Activated CD4-positive, alpha-beta T cell treated with anti-CD3 and anti-CD28 coated beads for 24 hours (primary cell): ENCODE measurements at regions not wholly inside any gene's neighbourhood (a gene's known extent, or its start where the extent isn't known, plus 50 kb on each side); places are given as distances from the start of the nearest gene placed in this dataset.
"Not testable (repeated sequence)": the region's sequence is repeated elsewhere in the genome, so short reads cannot be mapped to it uniquely, and the experiment has no call there.

Experiments used
- DNase-seq, 2 donors: peaks; one replicate each; pipeline ENCODE4 v3.0.0-alpha.2; 2020; ENCODE audit warnings: low read depth in 2 of 2

- no peak for DNase-seq
These were observed 206.9 kb downstream of the ICOS start for GRCh38 chr2:204143216-204144014.

- DNase-seq: no peak
These were observed 207.9 kb downstream of the ICOS start for GRCh38 chr2:204144492-204144891.

- peak; percentile 65 to 69 for DNase-seq
These were observed 208.7 kb downstream of the ICOS start for GRCh38 chr2:204145263-204145751.

- no peak for DNase-seq
These were observed 209.2 kb downstream of the ICOS start for GRCh38 chr2:204145791-204146190.

GRCh38 chr2:204147040-204147439, 210.5 kb downstream of the ICOS start:
- not testable (repeated sequence) for DNase-seq

GRCh38 chr2:204150721-204151120, 214.2 kb downstream of the ICOS start:
- DNase-seq: no peak

GRCh38 chr2:204152616-204153015, 216.1 kb downstream of the ICOS start:
- DNase-seq: no peak

- no peak for DNase-seq
These were observed 218.3 kb downstream of the ICOS start for GRCh38 chr2:204154863-204155262.

- DNase-seq: no peak
These were observed 219.9 kb downstream of the ICOS start for GRCh38 chr2:204156456-204156855.

- no peak for DNase-seq
These were observed 221.1 kb downstream of the ICOS start for GRCh38 chr2:204157684-204158083.

- no peak for DNase-seq
These were observed 223.0 kb downstream of the ICOS start for GRCh38 chr2:204159526-204159925.

GRCh38 chr2:204160989-204161388, 224.4 kb downstream of the ICOS start:
- DNase-seq: no peak

- no peak for DNase-seq
These were observed 225.3 kb downstream of the ICOS start for GRCh38 chr2:204161886-204162285.

GRCh38 chr2:204166961-204167360, 230.4 kb downstream of the ICOS start:
- DNase-seq: no peak

GRCh38 chr2:204167670-204168069, 231.1 kb downstream of the ICOS start:
- not testable (repeated sequence) for DNase-seq

GRCh38 chr2:204170411-204170810, 233.8 kb downstream of the ICOS start:
- DNase-seq: no peak

- DNase-seq: no peak
These were observed 235.0 kb downstream of the ICOS start for GRCh38 chr2:204171432-204172144.

- DNase-seq: no peak
These were observed 235.6 kb downstream of the ICOS start for GRCh38 chr2:204172145-204172600.

- DNase-seq: no peak
These were observed 237.5 kb downstream of the ICOS start for GRCh38 chr2:204174034-204174433.

- DNase-seq: no peak
These were observed 239.1 kb downstream of the ICOS start for GRCh38 chr2:204175552-204176271.

- no peak for DNase-seq
These were observed 239.7 kb downstream of the ICOS start for GRCh38 chr2:204176306-204176705.
